Neural cell (in vitro differentiated cells): ENCODE measurements at regions not wholly inside any gene's neighbourhood (a gene's known extent, or its start where the extent isn't known, plus 50 kb on each side); places are given as distances from the start of the nearest gene placed in this dataset.

Source experiments
- EP300 ChIP-seq: fragments of 450-650 bp; conservative IDR thresholded peaks from 2 replicates; pipeline ENCODE4 v1.6.1; 2014; ENCODE audit warnings: antibody characterized with exemption, mild to moderate bottlenecking, moderate library complexity; ENCODE audit not compliant: poor library complexity, severe bottlenecking
- EZH2 ChIP-seq: fragments of 200-600, 300-800 bp; shearing (Covaris generic), sonication (generic); IDR thresholded peaks from 2 replicates; pipeline ENCODE4 v1.6.1; 2014; ENCODE audit warnings: antibody characterized with exemption, low read length, borderline replicate concordance, mild to moderate bottlenecking; ENCODE audit not compliant: insufficient read depth, poor library complexity, severe bottlenecking
- MXI1 ChIP-seq: fragments of 450-650 bp; conservative IDR thresholded peaks from 2 replicates; pipeline ENCODE4 v1.6.1; 2014; ENCODE audit warnings: antibody characterized with exemption, mild to moderate bottlenecking; ENCODE audit not compliant: poor library complexity, severe bottlenecking
- POLR2AphosphoS5 ChIP-seq: IDR thresholded peaks from 2 replicates; pipeline ENCODE4 v1.6.1; 2012
- RAD21 ChIP-seq: fragments of 450-650 bp; conservative IDR thresholded peaks from 2 replicates; pipeline ENCODE4 v1.6.1; 2014; ENCODE audit warnings: antibody characterized with exemption, mild to moderate bottlenecking, moderate library complexity
- SMC3 ChIP-seq: fragments of 450-650 bp; conservative IDR thresholded peaks from 2 replicates; pipeline ENCODE4 v1.6.1; 2014; ENCODE audit warnings: antibody characterized with exemption, mild to moderate bottlenecking, moderate library complexity; ENCODE audit not compliant: poor library complexity
- TAF1 ChIP-seq: IDR thresholded peaks from 2 replicates; pipeline ENCODE4 v1.6.1; 2012; ENCODE audit warnings: low read depth
- TF ChIP-seq, protein P1 (sequence below): fragments of 450-650 bp; IDR thresholded peaks from 2 replicates; pipeline ENCODE4 v1.5.1; 2014; ENCODE audit warnings: antibody characterized with exemption, mild to moderate bottlenecking, moderate library complexity; ENCODE audit not compliant: poor library complexity, severe bottlenecking
- TF ChIP-seq, protein P2 (sequence below): IDR thresholded peaks from 2 replicates; pipeline ENCODE4 v1.6.1; 2012; ENCODE audit warnings: borderline replicate concordance

DNA sequence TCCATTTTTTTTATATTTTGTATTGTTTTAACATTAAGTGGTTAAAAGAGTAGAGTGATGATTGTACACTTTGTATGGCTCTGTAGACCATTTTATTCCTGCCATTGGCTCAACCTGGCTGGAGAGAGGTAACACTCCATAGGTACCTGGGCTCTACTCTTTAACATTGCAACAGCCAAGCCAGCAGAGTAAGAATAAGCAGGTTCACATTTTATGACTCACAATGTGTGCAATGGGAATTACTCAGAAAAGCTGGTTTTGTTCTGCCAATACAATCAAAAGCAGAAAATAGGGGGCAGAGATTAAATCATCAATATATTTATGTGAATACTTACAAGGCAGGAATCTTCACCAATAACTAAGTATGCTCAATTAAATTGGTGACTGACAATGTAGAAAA is 1324.0 kb downstream of the AMY1C start:
- no peak for TF ChIP-seq POLR2AphosphoS5
- TF ChIP-seq, protein P1, sequence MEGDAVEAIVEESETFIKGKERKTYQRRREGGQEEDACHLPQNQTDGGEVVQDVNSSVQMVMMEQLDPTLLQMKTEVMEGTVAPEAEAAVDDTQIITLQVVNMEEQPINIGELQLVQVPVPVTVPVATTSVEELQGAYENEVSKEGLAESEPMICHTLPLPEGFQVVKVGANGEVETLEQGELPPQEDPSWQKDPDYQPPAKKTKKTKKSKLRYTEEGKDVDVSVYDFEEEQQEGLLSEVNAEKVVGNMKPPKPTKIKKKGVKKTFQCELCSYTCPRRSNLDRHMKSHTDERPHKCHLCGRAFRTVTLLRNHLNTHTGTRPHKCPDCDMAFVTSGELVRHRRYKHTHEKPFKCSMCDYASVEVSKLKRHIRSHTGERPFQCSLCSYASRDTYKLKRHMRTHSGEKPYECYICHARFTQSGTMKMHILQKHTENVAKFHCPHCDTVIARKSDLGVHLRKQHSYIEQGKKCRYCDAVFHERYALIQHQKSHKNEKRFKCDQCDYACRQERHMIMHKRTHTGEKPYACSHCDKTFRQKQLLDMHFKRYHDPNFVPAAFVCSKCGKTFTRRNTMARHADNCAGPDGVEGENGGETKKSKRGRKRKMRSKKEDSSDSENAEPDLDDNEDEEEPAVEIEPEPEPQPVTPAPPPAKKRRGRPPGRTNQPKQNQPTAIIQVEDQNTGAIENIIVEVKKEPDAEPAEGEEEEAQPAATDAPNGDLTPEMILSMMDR: no peak
- no peak for TF ChIP-seq EP300
- TF ChIP-seq, protein P2, sequence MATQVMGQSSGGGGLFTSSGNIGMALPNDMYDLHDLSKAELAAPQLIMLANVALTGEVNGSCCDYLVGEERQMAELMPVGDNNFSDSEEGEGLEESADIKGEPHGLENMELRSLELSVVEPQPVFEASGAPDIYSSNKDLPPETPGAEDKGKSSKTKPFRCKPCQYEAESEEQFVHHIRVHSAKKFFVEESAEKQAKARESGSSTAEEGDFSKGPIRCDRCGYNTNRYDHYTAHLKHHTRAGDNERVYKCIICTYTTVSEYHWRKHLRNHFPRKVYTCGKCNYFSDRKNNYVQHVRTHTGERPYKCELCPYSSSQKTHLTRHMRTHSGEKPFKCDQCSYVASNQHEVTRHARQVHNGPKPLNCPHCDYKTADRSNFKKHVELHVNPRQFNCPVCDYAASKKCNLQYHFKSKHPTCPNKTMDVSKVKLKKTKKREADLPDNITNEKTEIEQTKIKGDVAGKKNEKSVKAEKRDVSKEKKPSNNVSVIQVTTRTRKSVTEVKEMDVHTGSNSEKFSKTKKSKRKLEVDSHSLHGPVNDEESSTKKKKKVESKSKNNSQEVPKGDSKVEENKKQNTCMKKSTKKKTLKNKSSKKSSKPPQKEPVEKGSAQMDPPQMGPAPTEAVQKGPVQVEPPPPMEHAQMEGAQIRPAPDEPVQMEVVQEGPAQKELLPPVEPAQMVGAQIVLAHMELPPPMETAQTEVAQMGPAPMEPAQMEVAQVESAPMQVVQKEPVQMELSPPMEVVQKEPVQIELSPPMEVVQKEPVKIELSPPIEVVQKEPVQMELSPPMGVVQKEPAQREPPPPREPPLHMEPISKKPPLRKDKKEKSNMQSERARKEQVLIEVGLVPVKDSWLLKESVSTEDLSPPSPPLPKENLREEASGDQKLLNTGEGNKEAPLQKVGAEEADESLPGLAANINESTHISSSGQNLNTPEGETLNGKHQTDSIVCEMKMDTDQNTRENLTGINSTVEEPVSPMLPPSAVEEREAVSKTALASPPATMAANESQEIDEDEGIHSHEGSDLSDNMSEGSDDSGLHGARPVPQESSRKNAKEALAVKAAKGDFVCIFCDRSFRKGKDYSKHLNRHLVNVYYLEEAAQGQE: no peak
- no peak for TF ChIP-seq EZH2
- no peak for TF ChIP-seq RAD21
- no peak for TF ChIP-seq TAF1
- no peak for TF ChIP-seq SMC3
- no peak for TF ChIP-seq MXI1
